HCT116 (cell line): ENCODE measurements at regions not wholly inside any gene's neighbourhood (a gene's known extent, or its start where the extent isn't known, plus 50 kb on each side); places are given as distances from the start of the nearest gene placed in this dataset.

Experiments
- ATAC-seq: fragments of 200-7000 bp; cut with Tn5 transposase; 2 replicates; pipeline ENCODE4 v1.9.1; 2020; ENCODE audit warnings: mild to moderate bottlenecking, moderate library complexity
- BruUV-seq: library from RNA; stranded (reverse); fragments of 400-500 nt; replicated peaks from 2 replicates; lab custom pipeline; 2021; lab: Mats Ljungman, UMichigan
- CTCF ChIA-PET: fragments of 300-600 bp; sonication (Branson Sonifier 250); formaldehyde crosslinking; loops from one replicate; lab custom pipeline; 2021; ENCODE audit warnings: antibody characterized with exemption; lab: Charles Lee
- POLR2A ChIA-PET: fragments of 300-600, 350-600 bp; sonication (Branson Sonifier 250); formaldehyde crosslinking; loops from one replicate; lab custom pipeline; 2021; ENCODE audit warnings: antibody characterized with exemption; lab: Charles Lee
- RAD21 ChIA-PET, 2 experiments: fragments of 300-600 bp; sonication (Branson Sonifier 250); formaldehyde crosslinking; loops; one replicate each; lab custom pipeline; 2023; ENCODE audit warnings: low total read pairs in 2 of 2; ENCODE audit not compliant: uncharacterized antibody in 2 of 2, unreplicated experiment in 2 of 2, low non-redundant PET in 1 of 2; lab: Charles Lee
- DNase-seq: peaks from one replicate; pipeline ENCODE4 v3.0.0-alpha.2; 2010; ENCODE audit warnings: low read depth, low spot score
- H2AFZ ChIP-seq: fragments of 200-600 bp; shearing (Covaris generic), sonication (generic); 2 replicates; pipeline ENCODE4 v1.6.1; 2017; ENCODE audit warnings: low read depth, mixed run types, mixed read lengths, antibody characterized with exemption, low read length; ENCODE audit not compliant: poor library complexity, severe bottlenecking
- H3K27ac ChIP-seq: 2 replicates; pipeline ENCODE4 v1.5.1; 2012; ENCODE audit warnings: low read depth, low read length
- H3K27me3 ChIP-seq: fragments of 200-600 bp; sonication (generic); 2 replicates; pipeline ENCODE4 v1.6.1; 2016; ENCODE audit warnings: mixed run types, low read length, mixed read lengths; ENCODE audit not compliant: insufficient read depth
- H3K36me3 ChIP-seq, 2 experiments: fragments of 200-500 bp in 1 of 2; fragments of 200-600 bp in 1 of 2; sonication (Bioruptor generic) in 1 of 2; sonication (generic) in 1 of 2; 2 replicates each; pipeline versions ENCODE4 v1.5.1 to v1.6.1; 2014 to 2016; ENCODE audit warnings: low read length in 2 of 2, inconsistent platforms in 1 of 2, mixed read lengths in 1 of 2, mixed run types in 1 of 2; ENCODE audit not compliant: insufficient read depth in 2 of 2, control insufficient read depth in 1 of 2
- H3K4me1 ChIP-seq, 2 experiments: fragments of 200-600 bp in 1 of 2; sonication (generic) in 1 of 2; 2 replicates each; pipeline versions ENCODE4 v1.5.1 to v1.6.1; 2012 to 2017; ENCODE audit warnings: low read length in 2 of 2, inconsistent platforms in 1 of 2, mild to moderate bottlenecking in 1 of 2, mixed read lengths in 1 of 2, mixed run types in 1 of 2, moderate library complexity in 1 of 2; ENCODE audit not compliant: insufficient read depth in 2 of 2, control insufficient read depth in 1 of 2
- H3K4me2 ChIP-seq: fragments of 200-600 bp; sonication (generic); 2 replicates; pipeline ENCODE4 v1.6.1; 2017; ENCODE audit warnings: mixed run types, low read length, mixed read lengths
- H3K4me3 ChIP-seq, 2 experiments: fragments of 200-600 bp in 1 of 2; sonication (generic) in 1 of 2; replicated peaks in 1 of 2; 2 replicates each; pipeline ENCODE4 v1.5.1; 2011 to 2016; ENCODE audit warnings: low read length in 2 of 2, control low read depth in 1 of 2, low read depth in 1 of 2, mild to moderate bottlenecking in 1 of 2, mixed read lengths in 1 of 2, mixed run types in 1 of 2
- H3K79me2 ChIP-seq: fragments of 200-600 bp; sonication (generic); 2 replicates; pipeline ENCODE4 v1.6.1; 2017; ENCODE audit warnings: mild to moderate bottlenecking, mixed run types, low read length, moderate library complexity, mixed read lengths; ENCODE audit not compliant: insufficient read depth
- H3K9ac ChIP-seq: fragments of 200-600 bp; sonication (generic); 2 replicates; pipeline ENCODE4 v1.6.1; 2016; ENCODE audit warnings: low read length, mixed read lengths
- H3K9me2 ChIP-seq: fragments of 200-600 bp; sonication (generic), shearing (Covaris generic); 2 replicates; pipeline ENCODE4 v1.6.1; 2017; ENCODE audit warnings: mixed run types, mild to moderate bottlenecking, moderate library complexity; ENCODE audit not compliant: insufficient read depth
- H3K9me3 ChIP-seq, 2 experiments: fragments of 200-500 bp in 1 of 2; fragments of 200-600 bp in 1 of 2; sonication (Bioruptor generic) in 1 of 2; sonication (generic) in 1 of 2; 2 replicates each; pipeline ENCODE4 v1.6.1; 2014 to 2017; ENCODE audit warnings: low read length in 2 of 2, mixed read lengths in 2 of 2, inconsistent platforms in 1 of 2, low read depth in 1 of 2, mild to moderate bottlenecking in 1 of 2, mixed run types in 1 of 2, moderate library complexity in 1 of 2; ENCODE audit not compliant: control insufficient read depth in 1 of 2, insufficient read depth in 1 of 2
- H4K20me1 ChIP-seq: fragments of 200-600 bp; sonication (generic), shearing (Covaris generic); 2 replicates; pipeline ENCODE4 v1.6.1; 2017; ENCODE audit warnings: mixed run types, mild to moderate bottlenecking, moderate library complexity; ENCODE audit not compliant: insufficient read depth
- CEBPB ChIP-seq: IDR thresholded peaks from 2 replicates; pipeline ENCODE4 v1.6.1; 2012; ENCODE audit warnings: low read depth
- EGR1 ChIP-seq: IDR thresholded peaks from 2 replicates; pipeline ENCODE4 v1.6.1; 2012; ENCODE audit warnings: low read depth
- ELF1 ChIP-seq: IDR thresholded peaks from 2 replicates; pipeline ENCODE4 v1.6.1; 2012; ENCODE audit warnings: low read depth, borderline replicate concordance
- EZH2 ChIP-seq: fragments of 200-600 bp; sonication (generic); IDR thresholded peaks from 2 replicates; pipeline ENCODE4 v1.6.1; 2017; ENCODE audit warnings: antibody characterized with exemption, mixed run types
- EZH2phosphoT487 ChIP-seq: fragments of 200-600 bp; IDR thresholded peaks from 2 replicates; pipeline ENCODE4 v1.6.1; 2018; ENCODE audit warnings: antibody characterized with exemption, borderline replicate concordance
- FOSL1 ChIP-seq: IDR thresholded peaks from 2 replicates; pipeline ENCODE4 v1.6.1; 2012; ENCODE audit warnings: low read depth
- JUND ChIP-seq: IDR thresholded peaks from 2 replicates; pipeline ENCODE4 v1.6.1; 2012
- POLR2A ChIP-seq: IDR thresholded peaks from 2 replicates; pipeline ENCODE4 v1.7.0; 2011; ENCODE audit warnings: borderline replicate concordance; ENCODE audit not compliant: insufficient read depth, insufficient read length; ENCODE audit errors: extremely low read depth
- POLR2AphosphoS5 ChIP-seq: IDR thresholded peaks from 2 replicates; pipeline ENCODE4 v1.6.1; 2011; ENCODE audit warnings: mild to moderate bottlenecking, low read depth, low read length, moderate library complexity
- REST ChIP-seq: IDR thresholded peaks from 2 replicates; pipeline ENCODE4 v1.6.1; 2012; ENCODE audit warnings: low read depth
- SIN3A ChIP-seq: IDR thresholded peaks from 2 replicates; pipeline ENCODE4 v1.6.1; 2012; ENCODE audit warnings: low read depth
- SP1 ChIP-seq: IDR thresholded peaks from 2 replicates; pipeline ENCODE4 v1.6.1; 2012; ENCODE audit warnings: low read depth
- SRF ChIP-seq: IDR thresholded peaks from 2 replicates; pipeline ENCODE4 v1.6.1; 2012; ENCODE audit warnings: low read depth
- TCF7L2 ChIP-seq: IDR thresholded peaks from 2 replicates; pipeline ENCODE4 v1.7.0; 2011; ENCODE audit warnings: borderline replicate concordance, inconsistent platforms; ENCODE audit not compliant: insufficient read depth, insufficient read length; ENCODE audit errors: extremely low read depth
- ZBTB33 ChIP-seq: IDR thresholded peaks from 2 replicates; pipeline ENCODE4 v1.6.1; 2011; ENCODE audit warnings: mild to moderate bottlenecking, low read length, moderate library complexity; ENCODE audit not compliant: insufficient replicate concordance; ENCODE audit errors: extremely low read depth
- intact Hi-C: fragments of 100-400 bp; cut with micrococcal nuclease; formaldehyde crosslinking; loops from 2 replicates; pipeline ENCODE4 v1.10.0; 2022
- TF ChIP-seq, protein P1 (sequence below): IDR thresholded peaks from 2 replicates; pipeline ENCODE4 v1.6.1; 2012
- TF ChIP-seq, protein P2 (sequence below), 3 experiments: fragments of 200-600 bp in 1 of 3; sonication (generic) in 1 of 3; IDR thresholded peaks in 2 of 3; conservative IDR thresholded peaks in 1 of 3; 2 replicates each; pipeline ENCODE4 v1.5.1; 2012 to 2017; ENCODE audit warnings: low read depth in 2 of 3, low read length in 2 of 3, antibody characterized with exemption in 1 of 3, borderline replicate concordance in 1 of 3, control low read depth in 1 of 3, mild to moderate bottlenecking in 1 of 3, mixed read lengths in 1 of 3, mixed run types in 1 of 3, moderate library complexity in 1 of 3; ENCODE audit not compliant: insufficient read depth in 1 of 3

DNA sequence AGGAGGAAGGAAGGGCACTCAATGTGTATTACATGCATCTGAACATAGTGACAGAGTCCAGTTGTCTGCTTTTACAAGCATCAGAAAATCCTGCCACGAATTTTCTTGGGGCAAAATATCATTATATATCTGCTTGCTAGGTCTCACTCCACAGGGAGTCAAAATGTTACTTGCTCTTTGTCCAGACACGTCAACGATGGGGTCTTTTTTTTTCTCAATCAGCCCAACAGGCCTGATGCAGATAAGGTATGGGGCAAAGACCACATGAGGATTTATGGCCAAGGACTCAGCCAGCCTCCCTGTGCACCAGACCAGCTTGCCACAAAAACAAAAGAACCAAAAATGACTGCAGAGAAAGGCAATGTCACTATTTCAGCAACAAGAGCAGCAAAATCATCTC, 323.4 kb upstream of the PKDCC start:
- no TSS peak for BruUV-seq
- POLR2A ChIA-PET = no interaction called here
- DNase-seq = no peak
- Histone ChIP-seq H3K4me1 (no peaks in the 10 kb centered on the region), H3K9me2 (no peaks in the 10 kb centered on the region), H3K9me3 (no peaks in the 10 kb centered on the region), H3K9ac (no peak overlapping the region), H3K36me3 (no peaks in the 10 kb centered on the region), H3K27ac (no peak overlapping the region), H3K27me3 (no peaks in the 10 kb centered on the region), H4K20me1 (no peaks in the 10 kb centered on the region), H2AFZ (no peak overlapping the region), H3K4me3 (no peak overlapping the region), H3K4me2 (no peak overlapping the region), H3K79me2 (no peaks in the 10 kb centered on the region)
- CTCF ChIA-PET = no interaction called here
- RAD21 ChIA-PET = no interaction called here
- no peak for ATAC-seq
- intact Hi-C loops = no loop called here
- TF ChIP-seq ELF1 = no peak
- TF ChIP-seq ZBTB33 = no peak
- no peak for TF ChIP-seq SRF
- no peak for TF ChIP-seq SIN3A
- TF ChIP-seq EGR1 = no peak
- TF ChIP-seq JUND = no peak
- no peak for TF ChIP-seq EZH2
- no peak for TF ChIP-seq REST
- TF ChIP-seq, protein P1, sequence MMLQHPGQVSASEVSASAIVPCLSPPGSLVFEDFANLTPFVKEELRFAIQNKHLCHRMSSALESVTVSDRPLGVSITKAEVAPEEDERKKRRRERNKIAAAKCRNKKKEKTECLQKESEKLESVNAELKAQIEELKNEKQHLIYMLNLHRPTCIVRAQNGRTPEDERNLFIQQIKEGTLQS = no peak
- TF ChIP-seq, protein P2, sequence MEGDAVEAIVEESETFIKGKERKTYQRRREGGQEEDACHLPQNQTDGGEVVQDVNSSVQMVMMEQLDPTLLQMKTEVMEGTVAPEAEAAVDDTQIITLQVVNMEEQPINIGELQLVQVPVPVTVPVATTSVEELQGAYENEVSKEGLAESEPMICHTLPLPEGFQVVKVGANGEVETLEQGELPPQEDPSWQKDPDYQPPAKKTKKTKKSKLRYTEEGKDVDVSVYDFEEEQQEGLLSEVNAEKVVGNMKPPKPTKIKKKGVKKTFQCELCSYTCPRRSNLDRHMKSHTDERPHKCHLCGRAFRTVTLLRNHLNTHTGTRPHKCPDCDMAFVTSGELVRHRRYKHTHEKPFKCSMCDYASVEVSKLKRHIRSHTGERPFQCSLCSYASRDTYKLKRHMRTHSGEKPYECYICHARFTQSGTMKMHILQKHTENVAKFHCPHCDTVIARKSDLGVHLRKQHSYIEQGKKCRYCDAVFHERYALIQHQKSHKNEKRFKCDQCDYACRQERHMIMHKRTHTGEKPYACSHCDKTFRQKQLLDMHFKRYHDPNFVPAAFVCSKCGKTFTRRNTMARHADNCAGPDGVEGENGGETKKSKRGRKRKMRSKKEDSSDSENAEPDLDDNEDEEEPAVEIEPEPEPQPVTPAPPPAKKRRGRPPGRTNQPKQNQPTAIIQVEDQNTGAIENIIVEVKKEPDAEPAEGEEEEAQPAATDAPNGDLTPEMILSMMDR (IDR thresholded peaks at IDR 0.05 in 2 of 3, conservative IDR thresholded peaks at IDR 0.05 in 1 of 3; ENCODE audit: borderline replicate concordance in 1 of 3, insufficient read depth in 1 of 3, low read depth in 2 of 3, low read length in 2 of 3) = no peak
- TF ChIP-seq POLR2A = no peak
- no peak for TF ChIP-seq TCF7L2
- no peak for TF ChIP-seq POLR2AphosphoS5
- no peak for TF ChIP-seq FOSL1
- no peak for TF ChIP-seq CEBPB
- TF ChIP-seq EZH2phosphoT487 = no peak
- TF ChIP-seq SP1 = no peak
